H54 (cell line): ENCODE measurements at regions not wholly inside any gene's neighbourhood (a gene's known extent, or its start where the extent isn't known, plus 50 kb on each side); places are given as distances from the start of the nearest gene placed in this dataset.

Experiments
- DNase-seq: peaks from one replicate; pipeline ENCODE4 v3.0.0; 2011; ENCODE audit warnings: low spot score, mixed read lengths; ENCODE audit not compliant: insufficient read length
- FAIRE-seq: peaks from 3 replicates; lab custom pipeline; 2011; peaks lifted over from hg19 to GRCh38; lab: Jason Lieb, UNC
- POLR2A ChIP-seq: IDR thresholded peaks from 2 replicates; pipeline ENCODE4 v1.6.1; 2011; ENCODE audit warnings: low read depth, mild to moderate bottlenecking, low read length

DNA sequence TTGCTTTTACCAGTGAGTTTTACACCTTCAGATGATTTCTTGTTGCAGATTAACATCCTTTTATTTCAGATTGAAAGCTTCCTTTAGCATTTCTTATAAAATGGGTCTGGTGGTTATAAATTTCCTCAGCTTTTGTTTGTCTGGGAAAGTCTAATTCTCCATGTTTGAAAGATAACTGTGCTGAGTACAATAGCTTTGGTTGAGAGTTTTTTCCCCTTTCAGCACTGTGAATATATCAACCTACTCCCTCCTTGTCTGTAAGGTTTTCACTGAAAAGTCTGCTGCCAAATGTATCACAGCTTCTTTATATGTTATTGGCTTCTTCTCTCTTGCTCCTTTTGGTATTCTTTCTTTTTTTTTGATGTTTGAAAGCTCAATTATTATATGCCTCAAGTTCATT lies 53.5 kb upstream of the ACTRT1 start:
- DNase-seq, result no peak
- TF ChIP-seq POLR2A, result no peak
- no peak for FAIRE-seq
